ENCODE measurements at regions not wholly inside any gene's neighbourhood (a gene's known extent, or its start where the extent isn't known, plus 50 kb on each side); places are given as distances from the start of the nearest gene placed in this dataset.

- no peak for DNase-seq (ENCODE audit: low read depth in 3 of 3, low spot score in 2 of 3)
Observed at GRCh38 chr2:12050396-12050795, 304.0 kb downstream of the LPIN1 start.

GRCh38 chr2:12051831-12052230, 305.4 kb downstream of the LPIN1 start:
- no peak for DNase-seq (ENCODE audit: low read depth in 3 of 3, low spot score in 2 of 3)

DNA sequence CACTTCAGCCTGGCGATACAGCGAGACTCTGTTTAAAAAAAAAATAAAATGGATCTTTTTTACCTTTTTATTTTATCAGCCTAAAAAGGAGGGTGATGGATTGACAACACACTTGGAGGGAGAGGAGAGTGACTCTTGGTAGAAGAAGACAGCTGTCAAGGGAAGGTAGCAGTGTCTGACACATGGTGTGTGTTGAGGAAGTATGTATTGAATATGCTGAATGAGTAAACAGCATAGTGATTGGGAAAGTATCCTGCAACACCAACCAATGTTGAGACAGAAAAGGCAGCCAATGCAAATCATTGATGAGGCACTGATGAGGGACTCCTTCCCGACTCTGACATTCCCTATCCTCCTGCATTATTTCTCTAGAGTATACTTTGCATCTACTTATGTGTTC, 306.4 kb downstream of the LPIN1 start:
- no peak for DNase-seq (ENCODE audit: low read depth in 3 of 3, low spot score in 2 of 3)

GRCh38 chr2:12054956-12055618, 308.7 kb downstream of the LPIN1 start:
- DNase-seq (ENCODE audit: low read depth in 3 of 3, low spot score in 2 of 3), result no peak

DNA sequence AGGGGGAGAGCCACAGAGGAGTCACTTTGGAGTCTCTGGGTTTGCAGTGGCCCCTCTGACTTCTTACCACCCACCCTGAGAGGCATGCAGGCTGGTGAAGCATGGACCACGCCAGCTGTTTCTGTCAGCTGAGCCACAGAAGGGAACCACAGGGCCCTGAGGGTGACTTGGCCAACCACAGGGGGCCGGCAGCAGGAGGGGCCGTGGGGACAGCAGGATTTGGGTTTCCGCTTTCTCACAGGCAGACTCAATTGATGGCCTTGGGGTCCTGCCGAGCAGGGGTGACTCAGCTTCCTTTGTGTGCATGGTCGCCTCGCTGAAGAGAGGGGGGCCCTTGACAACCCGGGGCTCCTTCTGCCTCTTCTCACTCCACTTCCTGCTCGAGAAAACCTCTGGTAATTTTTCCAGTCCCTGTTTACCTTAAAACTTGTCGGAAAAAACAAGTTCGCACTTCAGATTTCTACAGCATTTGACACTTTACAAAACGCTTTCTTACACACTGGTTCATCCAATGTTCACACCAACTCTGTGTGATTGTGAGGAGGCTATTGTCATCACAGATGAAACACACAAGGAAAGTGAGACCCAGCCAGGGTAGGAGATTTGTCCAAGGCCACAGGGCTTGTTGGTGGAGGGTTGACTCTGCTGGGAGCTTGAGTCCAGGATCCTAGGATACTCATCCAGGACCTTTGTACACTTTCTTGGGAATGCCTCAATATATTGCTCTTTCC, 311.2 kb downstream of the LPIN1 start:
- no peak for DNase-seq (ENCODE audit: low read depth in 3 of 3, low spot score in 2 of 3)

GRCh38 chr2:12059616-12060441, 313.4 kb downstream of the LPIN1 start:
- DNase-seq (ENCODE audit: low read depth in 3 of 3, low spot score in 2 of 3), result no peak

- no peak for DNase-seq (ENCODE audit: low read depth in 3 of 3, low spot score in 2 of 3)
Observed at GRCh38 chr2:12060886-12061285, 314.5 kb downstream of the LPIN1 start.

DNA sequence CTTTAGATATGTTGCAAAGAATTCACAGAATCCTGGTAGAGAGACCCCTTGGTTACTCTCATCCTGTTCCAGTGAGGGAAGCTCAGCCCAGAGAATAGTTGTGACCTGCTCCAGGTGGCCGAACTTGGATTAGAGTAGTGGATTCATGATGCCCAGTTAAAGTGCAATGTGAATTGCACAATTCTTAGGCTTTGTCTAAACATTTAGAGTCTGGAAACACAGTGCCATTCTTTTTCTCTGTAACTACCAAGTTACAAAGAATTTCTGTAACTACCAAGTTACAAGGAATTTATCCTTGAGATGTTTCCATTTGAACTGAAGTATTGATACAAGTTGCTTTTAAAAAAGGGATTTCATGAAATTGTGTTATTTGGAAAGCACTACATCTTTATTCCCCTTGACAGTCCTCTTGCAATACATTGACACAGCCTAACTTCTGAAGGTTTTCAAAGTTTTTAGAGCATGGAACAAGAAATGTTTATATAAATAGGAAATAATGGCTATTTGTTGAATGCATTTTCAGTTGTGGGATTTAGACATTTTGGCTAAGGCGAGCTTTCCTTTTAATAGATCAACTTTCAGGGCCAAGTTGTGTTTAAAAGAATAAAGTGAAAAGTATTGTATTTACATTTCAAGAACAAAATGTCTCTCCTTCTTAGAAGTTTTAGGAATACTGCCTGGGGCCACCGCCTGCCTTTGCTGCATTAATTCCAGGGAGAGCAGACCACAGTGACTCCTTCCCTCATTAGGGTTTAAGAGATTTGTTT, 315.0 kb downstream of the LPIN1 start:
- no peak for DNase-seq (ENCODE audit: low read depth in 3 of 3, low spot score in 2 of 3)

DNA sequence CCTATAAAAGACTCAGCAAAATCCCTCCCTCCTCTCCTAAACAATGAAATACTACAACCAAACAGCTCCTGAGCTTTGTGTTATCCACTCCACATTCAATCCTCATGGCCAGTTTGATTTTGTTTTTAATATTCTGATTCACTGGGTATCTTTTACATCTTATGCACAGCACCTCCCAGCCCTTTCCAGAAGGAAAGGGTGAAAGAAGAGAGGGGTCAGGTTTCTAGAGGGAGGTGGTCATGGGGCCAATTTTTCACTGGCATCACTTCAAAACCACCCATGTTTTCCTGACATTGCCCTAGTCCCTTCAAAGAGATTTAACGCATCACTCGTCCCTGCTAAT, 315.6 kb downstream of the LPIN1 start:
- no peak for DNase-seq (ENCODE audit: low read depth in 3 of 3, low spot score in 2 of 3)

DNA sequence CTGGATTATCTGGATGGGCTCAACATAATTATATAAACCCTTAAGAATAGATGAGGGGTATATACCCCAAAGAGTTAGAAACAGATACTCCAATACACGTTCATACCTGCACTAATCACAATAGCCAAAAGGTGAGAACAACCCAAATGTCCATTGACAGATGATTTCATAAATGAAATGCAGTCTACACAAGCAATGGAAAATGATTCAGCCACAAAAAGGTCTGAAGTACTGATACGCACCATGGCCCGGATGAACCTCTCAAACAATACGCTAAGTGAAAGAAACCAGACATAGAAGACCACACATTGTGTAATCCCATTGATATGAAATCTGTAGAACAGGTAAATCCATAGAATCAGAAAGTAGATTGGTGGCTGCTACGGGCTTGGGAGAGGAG, 316.8 kb downstream of the LPIN1 start:
- DNase-seq (ENCODE audit: low read depth in 3 of 3, low spot score in 2 of 3), result no peak

GRCh38 chr2:12064153-12064552, 317.7 kb downstream of the LPIN1 start:
- no peak for DNase-seq (ENCODE audit: low read depth in 3 of 3, low spot score in 2 of 3)

DNA sequence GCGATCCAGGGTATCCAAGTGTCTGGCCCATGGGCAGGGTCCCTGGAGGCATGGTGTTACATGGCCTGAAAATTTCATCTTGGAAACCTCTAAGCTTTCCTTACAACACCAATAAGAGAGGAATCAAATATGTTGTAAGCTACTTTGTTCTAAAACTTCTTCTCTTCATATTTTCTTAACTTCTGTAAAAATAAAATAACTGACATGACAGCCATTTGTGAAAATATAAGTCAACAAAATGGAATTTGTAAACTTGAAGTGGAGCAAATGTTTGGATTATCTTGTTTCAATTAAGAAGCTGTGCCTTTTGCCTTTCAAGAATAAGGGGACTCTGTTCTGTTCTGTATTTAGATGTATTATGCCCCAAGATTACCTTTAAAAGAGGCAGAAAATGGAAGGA, 319.7 kb downstream of the LPIN1 start:
- no peak for DNase-seq (ENCODE audit: low read depth in 3 of 3, low spot score in 2 of 3)

- DNase-seq (ENCODE audit: low read depth in 3 of 3, low spot score in 2 of 3), result no peak
Observed at GRCh38 chr2:12066986-12067385, 320.6 kb downstream of the LPIN1 start.

DNA sequence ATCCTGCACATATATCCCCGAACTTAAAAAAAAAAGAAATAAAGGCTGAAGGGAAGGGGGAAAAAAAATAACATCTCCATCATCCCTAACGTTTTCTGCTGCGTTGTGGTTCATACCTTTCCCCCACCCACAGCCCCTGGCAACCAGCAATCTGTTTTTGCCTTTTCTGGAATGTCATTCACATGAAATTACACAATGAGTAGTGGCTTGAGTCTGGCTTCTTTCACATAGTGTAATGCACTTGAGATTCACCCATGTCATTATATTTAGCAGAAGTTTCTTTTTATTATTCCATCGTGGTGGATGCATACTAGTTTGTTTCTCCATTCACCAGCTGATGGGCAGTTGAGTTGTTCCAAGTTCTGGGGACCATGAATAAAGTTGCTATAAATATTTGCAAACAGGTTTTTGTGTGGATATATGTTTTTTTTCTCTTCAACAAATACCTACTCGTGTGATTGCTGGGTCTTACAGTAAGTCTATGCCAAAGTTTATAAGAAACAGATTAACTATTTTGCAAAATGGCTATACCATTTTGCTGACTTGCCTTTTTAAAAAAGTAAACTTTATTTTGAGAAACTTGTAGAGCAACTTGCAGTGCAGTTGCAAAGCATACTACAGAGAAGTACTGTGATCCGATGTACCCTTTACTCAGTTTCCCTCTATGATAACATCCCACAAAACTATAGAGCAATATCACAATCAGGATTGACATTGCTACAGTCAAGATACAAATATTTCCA, 322.5 kb downstream of the LPIN1 start:
- no peak for DNase-seq (ENCODE audit: low read depth in 3 of 3, low spot score in 2 of 3)

DNA sequence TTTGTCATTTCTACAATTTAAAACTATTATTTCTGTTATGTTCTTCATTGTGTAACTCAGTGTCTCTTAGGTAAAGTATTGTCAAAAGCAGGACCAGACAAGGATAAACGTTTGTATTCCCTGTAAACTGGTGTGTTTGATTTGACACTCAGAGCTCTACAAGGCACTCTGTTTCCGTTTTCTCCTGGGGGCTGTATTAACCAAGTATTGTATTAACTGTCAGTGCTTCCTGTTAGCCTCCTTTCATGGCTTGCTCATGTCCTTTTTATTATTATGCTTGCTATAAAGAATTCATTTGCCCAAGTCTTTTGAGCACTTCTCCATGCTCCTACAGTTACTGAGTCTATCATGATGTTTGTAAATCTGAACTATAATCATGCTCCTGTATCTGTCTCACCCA, 323.7 kb downstream of the LPIN1 start:
- DNase-seq (ENCODE audit: low read depth in 3 of 3, low spot score in 2 of 3), result no peak

DNA sequence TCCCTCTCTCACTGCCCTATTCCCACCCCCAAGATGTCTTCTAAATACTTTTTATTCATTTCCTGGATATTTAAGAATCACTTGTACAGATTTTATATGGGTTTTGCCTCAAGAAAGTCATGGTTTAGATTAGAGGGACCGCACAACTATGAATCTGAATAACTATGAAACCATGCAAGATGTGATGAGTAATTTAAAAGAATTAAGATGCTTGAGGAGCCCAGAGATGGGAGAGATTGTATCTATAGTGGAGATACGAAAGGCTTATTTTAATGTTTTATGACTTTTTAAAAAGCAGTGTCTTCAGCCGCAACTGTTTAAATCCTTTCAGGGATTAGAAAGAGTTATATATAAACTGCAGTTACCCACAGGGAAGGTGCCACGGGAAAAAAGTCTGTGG, 324.1 kb downstream of the LPIN1 start:
- no peak for DNase-seq (ENCODE audit: low read depth in 3 of 3, low spot score in 2 of 3)

- no peak for DNase-seq (ENCODE audit: low read depth in 3 of 3, low spot score in 2 of 3)
Observed at GRCh38 chr2:12071318-12071717, 324.9 kb downstream of the LPIN1 start.

GRCh38 chr2:12073217-12073852, 326.9 kb downstream of the LPIN1 start:
- DNase-seq (ENCODE audit: low read depth in 3 of 3, low spot score in 2 of 3), result no peak

DNA sequence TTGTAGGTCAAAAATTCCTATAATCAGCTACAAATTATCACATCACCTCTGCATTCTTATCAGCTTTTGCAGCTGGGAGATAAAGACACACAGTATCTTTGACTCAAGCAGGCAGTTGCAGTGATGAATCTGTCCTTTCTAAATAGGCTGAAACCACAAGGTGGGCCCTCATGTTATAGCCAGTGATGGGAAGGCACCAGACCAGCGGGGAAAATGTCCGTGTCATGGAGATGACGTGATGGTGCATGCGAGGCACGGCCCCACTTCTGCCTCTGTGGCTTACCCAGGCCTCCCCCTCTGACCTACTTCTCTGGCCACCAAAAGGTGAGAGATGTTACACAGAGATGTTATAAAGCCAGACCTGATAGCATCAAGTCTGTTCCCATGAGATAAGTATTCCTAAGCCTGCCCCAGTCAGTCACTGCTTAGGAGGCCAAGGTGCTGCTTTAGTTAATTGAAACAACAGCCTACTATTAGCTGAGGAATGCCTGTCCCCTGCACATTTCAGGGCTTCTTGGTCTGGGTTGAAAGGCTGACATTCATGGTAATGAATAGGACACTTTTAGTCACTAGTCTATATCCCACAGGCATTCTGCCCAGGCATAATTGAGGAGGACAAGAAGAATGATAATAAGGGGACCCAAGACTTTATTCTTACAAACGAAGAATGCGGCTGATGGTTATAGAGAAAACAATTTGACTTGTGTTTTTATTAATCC, 327.9 kb downstream of the LPIN1 start:
- DNase-seq (ENCODE audit: low read depth in 3 of 3, low spot score in 2 of 3), result no peak

Measured in right renal cortex interstitium (tissue), 3 donors.